Gastrocnemius medialis (tissue), 4 donors: ENCODE measurements at regions not wholly inside any gene's neighbourhood (a gene's known extent, or its start where the extent isn't known, plus 50 kb on each side); places are given as distances from the start of the nearest gene placed in this dataset.

Experiments
- ATAC-seq, 2 donors: fragments of 150-250 bp; one replicate each; pipeline ENCODE4 v1.9.1; 2016
- DNase-seq, 2 donors: peaks; one replicate each; pipeline ENCODE4 v3.0.0-alpha.2; 2019
- H3K27ac ChIP-seq, 4 donors: fragments of 200-600 bp; sonication (generic); 1 replicate in 1 of 4; 2 replicates in 3 of 4; pipeline ENCODE4 v1.5.1; 2016 to 2018; ENCODE audit warnings: mild to moderate bottlenecking in 2 of 4, moderate library complexity in 1 of 4
- H3K27me3 ChIP-seq, 3 donors: fragments of 200-600 bp; sonication (generic) in 2 of 3; 1 replicate in 1 of 3; 2 replicates in 2 of 3; pipeline versions ENCODE4 v1.5.1 to v1.6.0; 2016 to 2019; ENCODE audit warnings: mild to moderate bottlenecking in 1 of 3, moderate library complexity in 1 of 3
- H3K36me3 ChIP-seq, 2 donors: fragments of 200-600 bp; sonication (generic) in 1 of 2; one replicate each; pipeline ENCODE4 v1.5.1; 2017 to 2018
- H3K4me1 ChIP-seq, 2 donors: fragments of 200-600 bp; sonication (generic) in 1 of 2; one replicate each; pipeline ENCODE4 v1.5.1; 2016 to 2017; ENCODE audit warnings: mild to moderate bottlenecking in 2 of 2
- H3K4me3 ChIP-seq, 4 donors: fragments of 200-600 bp; sonication (generic) in 3 of 4; 1 replicate in 1 of 4; 2 replicates in 3 of 4; pipeline ENCODE4 v1.5.1; 2016 to 2019; ENCODE audit warnings: mild to moderate bottlenecking in 2 of 4
- H3K9me3 ChIP-seq, 3 donors: fragments of 200-600 bp; sonication (generic) in 2 of 3; 1 replicate in 1 of 3; 2 replicates in 2 of 3; pipeline ENCODE4 v1.5.1; 2016 to 2019
- POLR2A ChIP-seq, 2 donors: fragments of 450-650 bp; IDR thresholded peaks; one replicate each; pipeline ENCODE4 v1.6.1; 2017; ENCODE audit warnings: antibody characterized with exemption in 2 of 2, mild to moderate bottlenecking in 2 of 2, moderate library complexity in 2 of 2
- in situ Hi-C, 4 donors: fragments of 200-750 bp; cut with MboI; loops; one replicate each; pipeline versions ENCODE4 v1.15.0 to v1.8.0; 2017; ENCODE audit warnings: low sequenced_read_pairs in 4 of 4
- intact Hi-C: fragments of 100-400 bp; cut with DNase I; formaldehyde crosslinking; loops from one replicate; pipeline ENCODE4 v1.15.1; 2023; ENCODE audit warnings: low total_unique reads
- TF ChIP-seq, protein P1 (sequence below), 5 experiments: fragments of 450-650 bp in 3 of 5; fragments of 200-600 bp in 2 of 5; sonication (generic) in 2 of 5; IDR thresholded peaks in 4 of 5; conservative IDR thresholded peaks in 1 of 5; 1 replicate in 4 of 5; 2 replicates in 1 of 5; pipeline ENCODE4 v1.5.1; 2016 to 2019; ENCODE audit warnings: antibody characterized with exemption in 5 of 5, mild to moderate bottlenecking in 3 of 5, moderate library complexity in 3 of 5

DNA sequence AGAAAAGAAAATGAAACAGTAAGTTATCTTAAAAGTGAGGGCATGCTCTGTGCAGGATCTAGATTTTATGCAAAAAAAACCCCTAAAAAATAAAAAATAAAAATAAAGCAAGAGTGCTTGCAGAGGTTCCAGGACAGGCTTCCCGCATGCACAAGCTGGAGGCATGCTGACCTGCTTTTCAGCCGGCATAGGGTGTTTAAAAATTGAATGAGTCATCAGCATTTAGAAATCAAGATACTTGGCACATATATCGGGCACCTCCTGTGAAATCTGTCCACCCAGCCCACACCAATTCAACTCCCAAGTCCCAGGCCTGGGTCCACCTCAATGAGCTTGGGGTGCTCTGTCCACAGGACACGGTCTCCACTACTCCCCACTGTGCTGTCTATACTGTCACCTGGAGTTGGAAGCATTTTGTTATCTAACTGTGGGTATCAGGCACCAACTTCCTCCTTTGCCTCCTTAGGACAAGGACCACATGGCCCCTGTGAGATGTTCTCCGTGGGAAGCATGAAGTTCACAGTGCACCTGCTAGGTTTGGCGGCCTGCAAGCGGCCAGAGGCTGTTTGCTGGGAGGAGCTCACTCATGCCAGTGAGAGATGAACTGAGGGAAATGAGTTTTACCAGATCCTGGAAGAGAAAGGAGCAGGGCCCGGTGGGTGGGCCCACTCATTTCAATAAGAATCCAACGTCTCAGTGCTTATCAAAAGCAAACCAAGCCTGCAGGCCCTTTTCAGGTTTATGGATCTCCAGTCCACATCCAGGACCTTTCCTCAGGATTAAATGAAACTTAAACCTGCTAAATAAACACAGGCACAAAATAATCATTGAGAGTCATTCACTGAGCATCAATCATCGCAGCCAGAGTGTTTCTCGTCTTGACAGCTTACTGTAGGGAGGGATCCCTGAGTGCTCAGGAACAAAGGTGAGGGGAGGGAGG is 121.1 kb downstream of the FOXA2 start:
- in situ Hi-C loops (no loop called here), intact Hi-C loops (no loop called here)
- Histone ChIP-seq H3K27me3 (no peaks in the 10 kb centered on the region), H3K4me1 (no peaks in the 10 kb centered on the region), H3K27ac (no peak overlapping the region), H3K36me3 (no peaks in the 10 kb centered on the region), H3K9me3 (no peaks in the 10 kb centered on the region), H3K4me3 (no peak overlapping the region)
- DNase-seq (no peak), ATAC-seq (no peak)
- TF ChIP-seq, protein P1, sequence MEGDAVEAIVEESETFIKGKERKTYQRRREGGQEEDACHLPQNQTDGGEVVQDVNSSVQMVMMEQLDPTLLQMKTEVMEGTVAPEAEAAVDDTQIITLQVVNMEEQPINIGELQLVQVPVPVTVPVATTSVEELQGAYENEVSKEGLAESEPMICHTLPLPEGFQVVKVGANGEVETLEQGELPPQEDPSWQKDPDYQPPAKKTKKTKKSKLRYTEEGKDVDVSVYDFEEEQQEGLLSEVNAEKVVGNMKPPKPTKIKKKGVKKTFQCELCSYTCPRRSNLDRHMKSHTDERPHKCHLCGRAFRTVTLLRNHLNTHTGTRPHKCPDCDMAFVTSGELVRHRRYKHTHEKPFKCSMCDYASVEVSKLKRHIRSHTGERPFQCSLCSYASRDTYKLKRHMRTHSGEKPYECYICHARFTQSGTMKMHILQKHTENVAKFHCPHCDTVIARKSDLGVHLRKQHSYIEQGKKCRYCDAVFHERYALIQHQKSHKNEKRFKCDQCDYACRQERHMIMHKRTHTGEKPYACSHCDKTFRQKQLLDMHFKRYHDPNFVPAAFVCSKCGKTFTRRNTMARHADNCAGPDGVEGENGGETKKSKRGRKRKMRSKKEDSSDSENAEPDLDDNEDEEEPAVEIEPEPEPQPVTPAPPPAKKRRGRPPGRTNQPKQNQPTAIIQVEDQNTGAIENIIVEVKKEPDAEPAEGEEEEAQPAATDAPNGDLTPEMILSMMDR (IDR thresholded peaks at IDR 0.05 in 4 of 5, conservative IDR thresholded peaks at IDR 0.05 in 1 of 5) = no peak
- TF ChIP-seq POLR2A (IDR thresholded peaks at IDR 0.05) = no peak

DNA sequence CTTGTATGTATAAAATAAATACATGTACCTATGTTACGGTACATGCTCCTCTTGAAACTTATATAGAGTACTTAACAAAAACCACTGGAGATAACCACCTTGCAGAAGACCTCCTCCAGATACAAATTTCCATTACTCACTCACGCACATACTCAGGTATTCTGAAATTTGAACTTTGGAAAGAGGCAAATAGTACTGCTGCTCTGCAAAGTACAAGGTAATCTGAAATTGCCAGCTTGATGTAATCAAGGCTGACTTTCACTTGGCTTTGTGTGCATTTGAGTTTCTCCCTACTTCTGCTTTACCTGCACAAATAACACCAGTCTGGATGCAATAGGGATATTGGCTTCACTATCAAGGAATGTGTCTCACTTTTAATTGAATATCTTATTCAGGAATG is 123.6 kb downstream of the FOXA2 start:
- ATAC-seq (no peak), DNase-seq (no peak)
- intact Hi-C loops (loop anchor here (2.0 kb wide), 1 partner anchor 22 kb away; no protein-coding TSS in a partner anchor), in situ Hi-C loops (no loop called here)
- Histone ChIP-seq H3K27ac (no peak overlapping the region), H3K27me3 (no peaks in the 10 kb centered on the region), H3K36me3 (no peaks in the 10 kb centered on the region), H3K9me3 (no peaks in the 10 kb centered on the region), H3K4me3 (no peak overlapping the region), H3K4me1 (no peaks in the 10 kb centered on the region)
- TF ChIP-seq, protein P1 (IDR thresholded peaks at IDR 0.05 in 4 of 5, conservative IDR thresholded peaks at IDR 0.05 in 1 of 5) = no peak
- no peak for TF ChIP-seq POLR2A (IDR thresholded peaks at IDR 0.05)

DNA sequence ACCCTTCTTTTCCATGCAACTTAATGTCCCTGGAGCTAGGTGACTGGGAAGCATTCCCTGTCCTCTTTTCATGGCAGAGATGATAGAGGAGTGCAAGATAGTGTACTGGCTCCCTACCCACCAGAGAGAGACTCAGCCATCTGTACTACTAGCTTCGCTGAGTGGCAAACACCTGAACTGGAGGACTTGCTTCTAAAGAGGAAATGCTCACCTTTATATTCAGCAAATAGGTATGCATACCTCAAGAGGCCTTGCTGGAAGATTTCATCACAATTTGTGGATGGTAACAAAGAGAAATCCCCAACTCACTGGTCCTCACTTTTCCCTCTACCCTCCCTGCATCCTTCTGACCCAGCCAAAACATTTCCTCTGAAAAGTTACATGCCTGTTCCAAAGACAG is 124.1 kb downstream of the FOXA2 start:
- in situ Hi-C loops (no loop called here), intact Hi-C loops (loop anchor here (2.0 kb wide), 1 partner anchor 23 kb away; no protein-coding TSS in a partner anchor)
- Histone ChIP-seq H3K4me1 (no peaks in the 10 kb centered on the region), H3K36me3 (no peaks in the 10 kb centered on the region), H3K4me3 (no peak overlapping the region), H3K27ac (no peak overlapping the region), H3K27me3 (no peaks in the 10 kb centered on the region), H3K9me3 (no peaks in the 10 kb centered on the region)
- DNase-seq (no peak), ATAC-seq (no peak)
- no peak for TF ChIP-seq POLR2A (IDR thresholded peaks at IDR 0.05)
- TF ChIP-seq, protein P1 (IDR thresholded peaks at IDR 0.05 in 4 of 5, conservative IDR thresholded peaks at IDR 0.05 in 1 of 5) = no peak

DNA sequence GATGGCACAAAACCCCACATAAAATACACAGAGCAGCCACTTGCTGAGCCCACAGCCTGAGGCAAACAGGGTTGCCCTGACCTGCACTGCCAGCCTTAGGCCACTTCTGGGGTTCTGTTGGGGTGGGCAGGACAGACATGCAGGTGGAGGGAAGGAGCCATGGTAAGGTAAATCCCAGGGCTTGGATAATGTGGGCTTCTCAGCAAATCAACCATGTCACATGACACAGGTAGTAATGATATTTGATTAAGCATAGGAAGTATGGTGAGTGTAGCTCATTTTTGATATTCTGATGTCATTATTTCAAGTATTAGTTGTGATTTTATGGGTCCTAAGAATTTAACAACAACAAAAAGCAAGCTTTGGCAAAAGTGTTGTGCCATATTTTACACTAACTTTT is 124.6 kb downstream of the FOXA2 start:
- Histone ChIP-seq H3K4me3 (no peak overlapping the region), H3K27me3 (no peaks in the 10 kb centered on the region), H3K27ac (no peak overlapping the region), H3K9me3 (no peaks in the 10 kb centered on the region), H3K4me1 (no peaks in the 10 kb centered on the region), H3K36me3 (no peaks in the 10 kb centered on the region)
- in situ Hi-C loops = no loop called here
- intact Hi-C loops = loop anchor here (2.0 kb wide), 1 partner anchor 23 kb away; no protein-coding TSS in a partner anchor
- TF ChIP-seq, protein P1 (IDR thresholded peaks at IDR 0.05 in 4 of 5, conservative IDR thresholded peaks at IDR 0.05 in 1 of 5) = no peak
- no peak for TF ChIP-seq POLR2A (IDR thresholded peaks at IDR 0.05)
- DNase-seq (no peak), ATAC-seq (no peak)
